ENCODE measurements at regions not wholly inside any gene's neighbourhood (a gene's known extent, or its start where the extent isn't known, plus 50 kb on each side); places are given as distances from the start of the nearest gene placed in this dataset.
"Not testable (repeated sequence)": the region's sequence is repeated elsewhere in the genome, so short reads cannot be mapped to it uniquely, and the experiment has no call there.

DNA sequence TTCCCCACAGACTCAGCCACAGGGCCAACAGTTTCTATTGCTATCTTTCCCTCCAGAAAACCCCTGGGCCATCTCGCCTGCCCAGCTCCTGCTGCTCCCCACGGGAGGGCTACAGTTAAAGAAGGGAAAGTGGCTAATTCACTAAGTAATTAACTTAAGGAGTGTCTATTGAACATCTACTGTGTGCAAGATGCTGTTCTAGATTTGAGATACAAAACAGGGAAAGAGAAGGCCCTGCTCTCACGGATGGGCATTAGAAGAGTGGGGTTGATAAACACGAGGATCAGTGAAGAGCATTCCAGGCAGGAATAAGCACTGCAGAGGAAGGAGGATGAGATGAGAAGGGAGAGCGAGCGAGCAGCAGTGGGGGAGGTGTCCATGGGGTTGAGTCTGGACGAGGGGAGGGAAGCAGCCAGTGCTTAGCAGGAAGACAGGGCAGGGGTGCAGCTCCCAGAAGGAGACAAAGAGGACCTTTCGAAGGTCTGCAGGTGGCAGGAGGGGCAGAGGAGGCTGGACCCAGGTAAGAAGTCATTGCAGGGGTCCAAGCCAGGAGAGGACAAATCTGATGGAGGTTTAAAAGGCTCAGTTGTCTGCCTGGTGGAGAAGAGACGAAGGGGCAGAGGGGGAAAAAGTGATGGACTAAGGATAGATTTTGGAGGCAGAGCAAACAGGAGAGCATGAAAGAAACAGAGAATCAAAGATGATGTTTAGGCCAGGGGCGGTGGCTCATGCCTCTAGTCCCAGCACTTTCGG is 64.7 kb downstream of the KLF15 start:
- no peak for DNase-seq

GRCh38 chr3:126291537-126291936 is 65.7 kb downstream of the KLF15 start:
- DNase-seq: no peak

- DNase-seq: no peak
Measured at GRCh38 chr3:126291061-126291460, 66.1 kb downstream of the KLF15 start.

DNA sequence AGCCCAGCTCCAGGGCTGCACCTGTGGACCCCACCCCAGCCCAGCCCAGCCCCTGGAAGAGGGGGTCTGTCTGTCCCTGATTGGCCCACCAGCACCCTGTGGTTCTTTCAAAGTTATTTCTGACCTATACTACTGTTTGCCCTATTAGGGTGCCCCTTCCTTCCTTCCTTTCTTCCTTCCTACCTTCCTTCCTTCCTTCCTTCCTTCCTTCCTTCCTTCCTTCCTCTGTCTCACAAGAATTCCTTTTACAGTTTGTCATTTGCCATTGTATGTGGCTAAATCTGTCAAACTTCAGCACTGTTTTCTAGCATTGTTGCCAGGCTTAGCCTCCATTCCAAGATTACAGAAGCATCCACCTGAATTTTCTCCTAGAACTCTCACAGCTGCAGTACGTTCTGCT is 66.9 kb downstream of the KLF15 start:
- no peak for DNase-seq

- DNase-seq: no peak
Measured at GRCh38 chr3:126289096-126289495, 68.1 kb downstream of the KLF15 start.

GRCh38 chr3:126288314-126288713 is 68.9 kb downstream of the KLF15 start:
- DNase-seq: no peak

DNA sequence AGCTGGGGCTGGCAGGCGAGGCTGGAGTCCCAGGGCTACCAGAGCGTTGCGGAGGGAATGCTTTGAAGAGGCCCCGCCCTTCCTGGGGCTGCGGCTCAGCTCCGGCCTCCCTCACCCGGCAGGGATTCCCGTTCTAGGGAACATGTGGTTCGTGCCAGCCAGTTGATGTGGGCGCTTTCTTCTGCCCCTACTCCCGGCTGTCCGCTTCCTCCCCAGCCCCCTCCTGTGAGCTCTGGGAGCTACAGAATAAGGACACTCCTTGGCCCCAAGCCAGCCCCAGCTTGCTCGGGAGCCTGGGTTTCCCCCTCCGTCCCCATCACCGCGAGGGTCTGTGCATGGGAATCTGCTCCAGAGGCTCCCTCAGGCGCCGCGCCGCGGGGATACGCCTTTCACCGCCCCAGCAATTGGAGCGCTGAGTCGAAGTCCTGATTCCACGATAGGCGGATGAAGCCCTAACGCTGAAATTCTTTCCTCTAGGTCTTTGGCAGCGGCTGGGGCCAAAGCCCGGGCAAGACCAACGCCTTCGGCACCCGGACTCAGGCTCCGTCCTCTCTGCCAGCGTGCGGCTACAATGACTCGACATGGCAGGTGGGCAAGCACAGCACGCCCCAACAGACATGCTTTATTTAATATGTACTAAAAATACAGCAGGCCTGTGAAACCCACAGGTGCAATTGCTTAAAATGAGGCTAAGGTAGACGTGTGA is 69.5 kb downstream of the KLF15 start:
- DNase-seq: no peak

DNA sequence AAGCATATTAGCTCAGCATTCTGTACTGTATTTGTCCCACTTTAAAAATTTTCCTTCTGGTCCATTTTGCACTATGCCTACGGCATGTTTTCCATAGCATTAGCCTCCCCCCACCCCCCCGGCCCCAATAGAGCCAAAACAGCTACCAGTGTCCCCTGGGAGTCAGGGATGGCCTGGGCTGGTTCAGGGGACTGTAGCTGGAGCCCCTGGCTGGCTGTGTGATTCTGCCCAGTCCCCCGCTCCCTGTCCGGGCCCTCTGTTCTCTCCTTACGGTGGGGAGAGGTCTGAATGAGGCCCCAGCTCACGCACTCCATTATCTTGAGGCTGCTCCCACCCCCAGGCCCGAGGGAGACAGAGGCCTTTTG is 70.1 kb downstream of the KLF15 start:
- DNase-seq: no peak

DNA sequence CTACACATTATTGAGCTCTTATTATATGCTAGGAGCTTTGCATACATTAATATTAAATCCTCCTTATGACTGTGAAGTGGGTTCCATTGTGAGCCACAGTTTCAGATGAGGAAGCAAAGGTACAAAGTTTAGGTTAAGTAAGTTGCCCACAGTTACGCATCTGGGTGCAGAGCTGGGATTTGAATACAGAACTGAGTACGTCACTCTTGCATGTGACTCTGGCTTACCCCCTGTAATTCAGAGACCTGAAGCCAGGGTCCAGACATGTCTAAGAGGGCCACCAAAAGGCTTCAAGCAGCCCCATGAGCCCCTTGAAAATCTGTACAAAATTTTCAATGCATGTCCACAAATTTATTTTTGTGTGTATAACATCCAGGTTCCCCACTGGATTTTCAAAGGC is 71.8 kb downstream of the KLF15 start:
- DNase-seq: no peak

DNA sequence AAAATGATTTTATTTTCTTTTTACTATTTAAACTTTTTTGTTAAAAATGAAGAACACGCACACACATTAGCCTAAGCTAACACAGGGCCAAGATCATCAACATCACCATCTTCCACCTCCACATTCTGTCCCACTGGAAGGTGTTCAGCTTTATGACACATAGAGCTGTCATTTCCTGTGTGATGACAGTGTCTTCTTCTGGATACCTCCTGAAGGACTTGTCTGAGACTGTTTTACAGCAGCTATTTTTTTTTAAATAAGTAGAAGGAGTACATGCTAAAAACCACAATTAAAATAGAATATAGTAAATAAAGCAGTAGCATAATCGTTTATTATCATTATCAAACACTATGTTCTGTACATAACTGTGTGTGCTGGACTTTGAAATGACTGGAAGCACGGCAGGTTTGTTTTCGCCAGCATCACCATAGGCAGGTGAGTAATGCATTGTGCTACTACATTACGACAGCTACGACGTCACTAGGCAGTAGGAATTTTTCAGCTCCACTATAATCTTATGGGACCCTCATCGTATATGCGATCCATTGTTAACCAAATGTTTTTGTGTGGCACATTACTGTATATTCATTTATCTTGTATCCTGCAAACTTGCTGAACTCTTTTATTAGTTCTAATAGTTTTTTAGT is 72.8 kb downstream of the KLF15 start:
- DNase-seq: no peak

DNA sequence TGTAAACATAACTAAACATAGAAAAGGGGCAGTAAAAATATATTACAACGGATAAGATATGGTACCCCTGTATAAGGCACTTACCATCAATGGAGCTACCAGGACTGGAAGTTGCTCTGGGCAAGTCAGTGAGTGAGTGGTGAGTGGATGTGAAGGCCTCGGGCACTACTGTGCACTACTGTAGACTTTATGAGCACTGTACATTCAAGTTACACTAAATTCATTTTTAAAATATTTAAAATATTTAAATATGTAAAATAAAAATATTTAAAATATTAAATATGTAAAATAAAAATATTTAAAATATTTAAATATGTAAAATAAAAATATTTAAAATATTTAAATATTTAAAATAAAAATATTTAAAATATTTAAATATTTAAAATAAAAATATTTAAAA is 73.6 kb downstream of the KLF15 start:
- not testable (repeated sequence) for DNase-seq

GRCh38 chr3:126279853-126280252 is 77.4 kb downstream of the KLF15 start:
- no peak for DNase-seq

DNA sequence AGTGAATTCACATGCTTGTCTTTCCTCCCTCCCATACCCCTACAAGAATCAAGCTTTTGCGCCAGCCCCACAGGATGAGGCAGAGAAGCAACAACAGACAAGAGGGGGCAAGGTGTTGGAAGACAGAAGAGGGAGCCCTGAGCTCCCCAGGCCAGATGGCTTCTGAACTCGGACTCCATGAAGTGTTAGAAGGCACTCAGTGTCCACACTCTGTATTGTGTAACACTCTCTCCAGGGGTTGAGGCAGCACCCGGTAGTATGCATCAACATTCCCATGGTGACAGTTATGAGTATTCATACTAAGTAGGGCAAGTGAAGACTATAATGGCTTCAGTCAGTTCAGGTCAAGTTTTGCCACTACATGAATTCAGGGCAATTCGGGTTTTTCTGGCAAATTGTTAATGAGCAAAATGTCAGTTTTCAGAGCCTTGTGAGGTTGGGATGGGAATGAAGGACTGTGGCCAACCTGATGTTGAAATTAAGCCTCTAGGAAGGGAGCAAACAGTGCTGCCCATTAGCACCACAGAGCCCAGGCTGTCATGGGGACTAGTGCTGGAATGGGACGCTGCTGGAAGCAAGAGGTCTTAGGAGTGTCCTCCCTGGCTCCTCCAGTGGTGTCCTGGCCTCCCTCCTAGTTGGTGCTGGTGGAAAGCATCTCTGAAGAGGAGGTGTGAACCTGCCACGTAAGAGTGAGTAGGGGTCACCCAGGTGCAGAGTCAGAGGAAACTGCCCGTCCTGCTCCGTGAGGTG is 79.4 kb downstream of the KLF15 start:
- no peak for DNase-seq

GRCh38 chr3:126275620-126275904 is 81.6 kb downstream of the KLF15 start:
- DNase-seq: no peak

GRCh38 chr3:126274735-126275619 is 82.2 kb downstream of the KLF15 start:
- DNase-seq: no peak

GRCh38 chr3:126270145-126270811 is 86.9 kb downstream of the KLF15 start:
- DNase-seq: no peak

DNA sequence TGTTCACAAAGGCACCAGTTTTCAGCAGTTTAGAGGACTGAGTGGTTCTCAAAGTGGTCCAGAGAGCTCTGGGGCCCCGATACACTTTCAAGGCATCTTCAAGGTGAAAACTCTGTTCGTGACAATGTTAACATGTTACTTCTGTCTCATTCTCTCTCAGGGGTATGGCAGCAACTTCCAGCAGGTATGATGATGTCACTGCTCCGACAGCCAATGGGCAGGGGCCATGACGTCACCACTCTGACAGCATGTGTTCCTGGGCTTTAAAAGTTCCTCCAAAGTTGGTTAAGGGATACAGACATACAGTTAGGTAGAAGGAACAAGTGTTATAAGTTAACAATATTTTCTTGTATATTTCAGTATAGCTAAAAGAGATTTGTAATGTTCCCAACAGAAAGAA is 87.9 kb downstream of the KLF15 start:
- DNase-seq: no peak

DNA sequence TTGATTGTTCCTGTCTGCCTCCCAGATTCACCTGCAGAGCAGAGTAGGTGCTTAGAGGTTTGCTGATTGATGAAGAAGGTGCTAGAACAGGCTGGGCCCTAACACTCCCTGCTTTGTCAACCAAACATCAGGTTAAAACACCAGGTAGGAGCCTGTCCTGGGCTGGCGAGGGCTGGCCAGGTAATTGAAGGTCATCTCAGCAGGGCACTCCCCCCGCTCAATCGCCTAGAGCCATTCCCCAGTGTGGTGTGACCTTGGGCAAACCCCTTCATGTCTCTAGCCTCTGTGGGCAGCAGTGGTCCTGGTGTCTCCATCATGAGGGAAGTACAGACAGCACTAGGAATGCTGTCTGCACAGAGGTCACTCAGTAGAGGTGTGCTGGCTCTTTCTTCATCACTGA is 88.3 kb downstream of the KLF15 start:
- no peak for DNase-seq

DNA sequence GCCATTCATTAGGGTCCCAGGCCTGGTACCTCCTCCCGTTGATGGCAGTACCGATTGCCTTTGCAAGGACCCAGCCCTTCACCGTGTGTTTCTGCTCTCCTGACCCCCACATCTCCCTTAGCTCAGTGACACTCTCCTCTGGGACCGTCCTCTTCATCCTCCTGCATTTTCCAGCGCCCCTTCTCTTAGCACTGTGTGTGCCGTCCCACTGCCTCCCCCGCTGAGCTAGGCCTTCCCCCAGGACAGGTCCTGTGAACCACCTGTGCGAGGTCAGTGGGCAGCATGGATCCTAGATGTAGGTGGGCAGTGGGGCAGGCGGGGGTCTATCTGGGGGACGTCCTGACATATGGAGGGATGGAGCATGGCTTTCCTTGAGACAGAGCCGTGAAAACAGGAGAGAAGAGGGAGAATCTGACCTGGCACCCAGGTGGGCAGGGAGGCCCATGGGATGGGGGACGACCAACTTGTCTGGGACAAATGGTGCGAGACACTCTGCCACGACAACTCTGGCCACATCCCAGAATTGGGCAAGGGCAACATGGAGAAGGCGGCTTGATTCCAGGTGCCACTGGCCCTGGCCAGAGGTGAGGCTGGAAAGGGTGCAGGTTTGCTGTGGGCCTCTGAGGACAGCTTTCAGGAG is 87.7 kb upstream of the ALDH1L1 start:
- no peak for DNase-seq

DNA sequence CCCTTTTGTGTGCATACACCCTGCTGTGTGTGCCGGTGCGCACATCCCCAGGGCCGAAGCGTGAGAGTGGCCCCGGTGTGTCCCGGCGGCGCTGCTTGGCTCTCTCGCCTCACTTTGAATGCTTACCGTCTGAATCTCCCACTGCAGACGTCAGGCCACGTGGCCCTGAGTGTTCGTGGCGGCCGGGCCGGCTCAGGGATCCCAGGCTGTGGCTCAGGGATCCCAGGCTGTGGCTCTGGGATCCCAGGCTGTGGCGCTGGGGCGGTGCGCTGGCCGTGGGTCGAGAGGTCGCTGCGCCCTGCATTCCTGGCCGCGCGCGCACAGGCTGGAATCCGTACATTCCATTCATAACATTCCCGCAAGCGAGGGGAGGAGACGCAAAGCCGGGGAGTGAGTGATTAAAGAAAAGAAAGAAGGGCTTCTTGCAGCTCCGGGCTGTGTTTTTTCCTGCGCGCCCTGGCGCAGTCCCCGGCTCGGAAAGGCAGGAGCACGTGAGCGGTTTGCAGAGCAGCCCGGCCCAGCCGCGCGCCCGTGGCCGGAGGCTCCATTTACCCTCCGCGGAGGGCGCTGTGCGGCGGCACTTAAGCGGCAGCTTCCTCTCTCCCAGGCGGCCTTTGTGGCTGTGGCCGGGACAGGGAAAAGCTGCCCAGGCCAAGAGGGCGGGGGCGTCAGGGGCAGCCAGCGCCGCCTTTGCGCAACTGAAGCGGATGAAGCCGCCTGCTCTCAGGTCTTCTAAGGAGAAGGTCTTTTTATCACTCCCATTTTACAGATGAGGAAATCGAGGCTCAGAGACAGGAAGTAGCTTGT is 87.0 kb upstream of the ALDH1L1 start:
- no peak for DNase-seq

GRCh38 chr3:126266850-126267168 is 86.4 kb upstream of the ALDH1L1 start:
- DNase-seq: no peak
